Right lobe of liver (tissue), 6 donors: ENCODE measurements at regions not wholly inside any gene's neighbourhood (a gene's known extent, or its start where the extent isn't known, plus 50 kb on each side); places are given as distances from the start of the nearest gene placed in this dataset.

Experiments
- ATAC-seq, 4 donors: fragments of 200-7000 bp; cut with Tn5 transposase; one replicate each; pipeline ENCODE4 v1.9.1; 2020; ENCODE audit warnings: mild to moderate bottlenecking in 4 of 4, moderate library complexity in 4 of 4
- DNase-seq, 3 donors: peaks; one replicate each; pipeline ENCODE4 v3.0.0-alpha.2; 2020
- H3K27ac ChIP-seq, 3 donors: fragments of 200-600 bp; one replicate each; pipeline ENCODE4 v1.8.0; 2022
- H3K27me3 ChIP-seq, 2 donors: fragments of 200-600 bp; one replicate each; pipeline ENCODE4 v1.8.0; 2022
- H3K36me3 ChIP-seq, 4 donors: fragments of 200-600 bp; sonication (generic) in 1 of 4; one replicate each; pipeline versions ENCODE4 v1.5.1 to v1.8.0; 2017 to 2022; ENCODE audit warnings: control low read depth in 1 of 4
- H3K4me1 ChIP-seq, 4 donors: fragments of 200-600 bp; sonication (generic) in 1 of 4; one replicate each; pipeline versions ENCODE4 v1.5.1 to v1.8.0; 2017 to 2022; ENCODE audit warnings: control low read depth in 1 of 4
- H3K4me3 ChIP-seq, 3 donors: fragments of 200-600 bp; one replicate each; pipeline ENCODE4 v1.8.0; 2022
- H3K9me3 ChIP-seq, 4 donors: fragments of 200-600 bp; sonication (generic) in 1 of 4; one replicate each; pipeline versions ENCODE4 v1.5.1 to v1.8.0; 2017 to 2022; ENCODE audit warnings: control low read depth in 1 of 4
- POLR2A ChIP-seq: fragments of 450-650 bp; IDR thresholded peaks from one replicate; pipeline ENCODE4 v1.6.1; 2017; ENCODE audit warnings: antibody characterized with exemption, mild to moderate bottlenecking
- WGBS: methylation state at CpG from one replicate; pipeline ENCODE4 v1.1.6; 2018; ENCODE audit warnings: low coverage, low lambda C conversion rate; ENCODE audit not compliant: insufficient coverage; ENCODE audit errors: missing lambda C conversion rate; 5-methylcytosine and 5-hydroxymethylcytosine counted together
- intact Hi-C, 2 donors: fragments of 100-400 bp; cut with DNase I; formaldehyde crosslinking; loops; one replicate each; pipeline versions ENCODE4 v1.11.2 to v1.14.1; 2022
- TF ChIP-seq, protein P1 (sequence below), 4 donors: fragments of 200-600 bp in 3 of 4; fragments of 450-650 bp in 1 of 4; IDR thresholded peaks; one replicate each; pipeline versions ENCODE4 v1.5.1 to v1.8.0; 2016 to 2022; ENCODE audit warnings: antibody characterized with exemption in 4 of 4, mild to moderate bottlenecking in 2 of 4
- donor health status: DM: no; HTN: yes; CAD: no.
- donor health status: DM: no; HTN: no; CAD: no.
- donor health status: DM: no; HTN: no; CAD: no.
- donor health status: DM: no; HTN: yes; CAD: no.
- donor health status: DM: no; HTN: yes; CAD: no.

DNA sequence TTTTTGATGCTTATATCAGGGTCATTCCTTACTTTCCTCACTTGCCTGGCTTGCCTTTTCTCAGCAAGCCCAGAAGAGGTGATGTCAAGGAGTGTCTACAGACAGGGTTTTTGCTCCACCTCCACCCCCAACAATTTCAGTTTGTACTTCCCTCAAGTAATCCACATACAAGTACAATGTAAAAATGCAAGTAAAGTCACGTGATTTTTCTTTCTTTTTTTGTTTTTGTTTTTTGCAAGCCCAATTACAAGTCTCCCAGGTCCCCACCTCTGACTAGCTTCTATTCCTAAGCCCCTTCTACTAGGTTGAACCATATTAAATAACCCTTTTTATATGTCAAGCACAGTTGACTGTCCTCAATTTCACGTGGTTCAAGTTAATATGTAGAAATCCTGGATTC lies 579.6 kb downstream of the DIAPH3 start:
- Histone ChIP-seq H3K4me3 (no peak overlapping the region), H3K27me3 (no peaks in the 10 kb centered on the region), H3K4me1 (no peaks in the 10 kb centered on the region), H3K36me3 (no peaks in the 10 kb centered on the region), H3K9me3 (no peaks in the 10 kb centered on the region), H3K27ac (no peak overlapping the region)
- WGBS, result 56% methylated on average over 2 of the region's 2 CpGs
- DNase-seq (no peak), ATAC-seq (no peak)
- intact Hi-C loops, result no loop called here
- TF ChIP-seq, protein P1, sequence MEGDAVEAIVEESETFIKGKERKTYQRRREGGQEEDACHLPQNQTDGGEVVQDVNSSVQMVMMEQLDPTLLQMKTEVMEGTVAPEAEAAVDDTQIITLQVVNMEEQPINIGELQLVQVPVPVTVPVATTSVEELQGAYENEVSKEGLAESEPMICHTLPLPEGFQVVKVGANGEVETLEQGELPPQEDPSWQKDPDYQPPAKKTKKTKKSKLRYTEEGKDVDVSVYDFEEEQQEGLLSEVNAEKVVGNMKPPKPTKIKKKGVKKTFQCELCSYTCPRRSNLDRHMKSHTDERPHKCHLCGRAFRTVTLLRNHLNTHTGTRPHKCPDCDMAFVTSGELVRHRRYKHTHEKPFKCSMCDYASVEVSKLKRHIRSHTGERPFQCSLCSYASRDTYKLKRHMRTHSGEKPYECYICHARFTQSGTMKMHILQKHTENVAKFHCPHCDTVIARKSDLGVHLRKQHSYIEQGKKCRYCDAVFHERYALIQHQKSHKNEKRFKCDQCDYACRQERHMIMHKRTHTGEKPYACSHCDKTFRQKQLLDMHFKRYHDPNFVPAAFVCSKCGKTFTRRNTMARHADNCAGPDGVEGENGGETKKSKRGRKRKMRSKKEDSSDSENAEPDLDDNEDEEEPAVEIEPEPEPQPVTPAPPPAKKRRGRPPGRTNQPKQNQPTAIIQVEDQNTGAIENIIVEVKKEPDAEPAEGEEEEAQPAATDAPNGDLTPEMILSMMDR (IDR thresholded peaks at IDR 0.05), result no peak
- no peak for TF ChIP-seq POLR2A

DNA sequence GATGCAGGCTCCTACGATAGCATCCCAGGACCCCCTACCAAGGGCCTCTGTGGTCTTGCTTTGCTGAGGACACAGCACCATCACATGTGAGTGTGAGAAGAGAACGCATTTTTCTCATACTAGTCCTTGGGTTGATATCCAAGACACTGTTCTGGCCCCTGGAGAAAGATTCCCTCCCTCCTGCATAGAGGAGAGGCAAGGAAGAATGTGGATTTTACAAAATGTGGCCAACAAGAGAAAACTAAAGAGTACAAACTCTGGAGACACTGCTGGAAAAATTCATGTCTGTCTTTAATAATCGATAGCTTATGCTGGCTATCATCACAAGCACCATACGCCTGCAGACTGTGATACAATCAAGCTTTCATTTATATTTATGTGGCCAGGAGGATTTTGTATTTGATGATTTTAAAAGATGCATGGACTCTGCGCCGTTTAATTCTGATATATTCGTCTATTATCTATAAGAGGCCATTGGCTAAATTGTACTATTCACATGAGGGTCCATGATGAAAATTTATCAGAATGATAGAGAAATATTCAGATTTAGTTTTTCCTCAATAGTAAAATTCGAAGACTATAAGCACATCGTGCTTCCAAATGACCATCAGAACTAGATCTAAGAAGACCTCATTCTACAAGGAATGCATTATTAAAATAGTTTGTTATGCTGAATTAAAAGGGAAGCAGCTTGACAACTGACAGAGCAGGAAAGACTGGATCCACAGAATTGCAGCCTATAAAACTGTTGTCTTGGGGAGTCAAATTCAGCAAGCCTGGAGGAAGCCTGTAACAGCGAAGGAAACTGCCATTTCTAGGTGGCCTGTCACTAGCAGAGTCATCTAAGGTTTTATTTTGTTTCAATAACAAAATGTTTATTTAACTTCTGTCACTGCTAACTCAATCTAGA lies 578.7 kb downstream of the DIAPH3 start:
- Histone ChIP-seq H3K27ac (no peak overlapping the region), H3K4me3 (no peak overlapping the region), H3K9me3 (no peaks in the 10 kb centered on the region), H3K27me3 (no peaks in the 10 kb centered on the region), H3K36me3 (no peaks in the 10 kb centered on the region), H3K4me1 (no peaks in the 10 kb centered on the region)
- WGBS, result 52% methylated on average over 10 of the region's 10 CpGs
- no peak for DNase-seq
- TF ChIP-seq POLR2A, result no peak
- TF ChIP-seq, protein P1 (IDR thresholded peaks at IDR 0.05), result no peak
- intact Hi-C loops, result no loop called here
- no peak for ATAC-seq

DNA sequence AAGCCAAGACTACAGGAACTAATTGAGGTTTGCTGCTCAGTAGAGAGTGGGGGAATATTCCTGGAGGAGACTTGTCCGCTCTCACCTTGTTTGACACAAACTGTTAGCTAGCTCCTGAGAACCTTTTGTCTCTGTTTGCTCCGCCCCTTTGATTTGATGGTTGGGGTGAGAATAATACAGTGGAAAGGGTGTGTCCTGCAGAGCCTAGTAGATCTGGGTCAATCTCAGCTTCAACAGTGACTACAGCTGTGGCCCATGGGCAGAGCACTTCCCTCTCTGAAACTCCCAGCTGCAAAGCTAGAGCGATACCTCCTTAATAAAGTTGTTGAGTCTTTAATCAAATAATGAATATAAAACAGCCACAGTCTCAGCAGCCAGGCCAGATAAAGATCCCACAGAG lies 576.7 kb downstream of the DIAPH3 start:
- Histone ChIP-seq H3K27me3 (no peaks in the 10 kb centered on the region), H3K36me3 (no peaks in the 10 kb centered on the region), H3K4me1 (no peaks in the 10 kb centered on the region), H3K4me3 (no peak overlapping the region), H3K27ac (no peak overlapping the region), H3K9me3 (no peaks in the 10 kb centered on the region)
- no peak for ATAC-seq
- no peak for TF ChIP-seq POLR2A
- TF ChIP-seq, protein P1 (IDR thresholded peaks at IDR 0.05), result no peak
- DNase-seq, result no peak
- 40% methylated on average over 2 of the region's 3 CpGs for WGBS
- intact Hi-C loops, result no loop called here

DNA sequence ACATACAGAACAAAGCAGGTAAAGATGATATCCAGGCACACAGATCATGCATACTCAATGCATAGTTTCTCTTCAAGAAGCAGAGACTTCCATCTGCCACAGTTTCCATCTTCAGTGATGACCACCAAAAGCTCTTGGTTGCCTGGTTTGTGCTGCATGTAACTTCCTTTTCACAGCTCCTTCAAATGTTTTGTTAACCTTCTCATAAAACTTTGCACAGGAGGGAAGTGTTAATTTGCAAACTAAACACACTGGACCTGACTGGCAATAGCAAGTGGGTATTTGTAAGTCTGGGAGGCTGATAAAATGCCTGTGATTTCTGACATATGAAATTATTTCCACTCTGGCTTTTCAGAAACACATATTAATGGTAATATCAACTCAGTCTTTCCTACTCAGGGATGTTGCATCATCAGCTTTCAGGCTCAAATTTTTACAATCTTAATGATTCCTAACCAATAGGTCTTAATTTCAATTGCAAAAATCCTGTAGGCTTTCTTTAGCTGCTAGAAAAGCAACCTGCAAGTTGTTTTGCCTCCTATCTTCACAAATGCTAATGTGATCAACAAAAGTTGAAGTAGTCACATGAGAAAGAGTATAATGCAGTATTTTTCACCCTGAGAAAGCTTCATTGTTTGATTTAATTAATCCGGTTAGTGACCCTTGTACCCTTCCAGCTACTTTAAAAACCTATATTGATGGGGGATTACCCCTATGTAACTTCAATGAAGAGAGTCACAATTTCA lies 575.6 kb downstream of the DIAPH3 start:
- Histone ChIP-seq H3K9me3 (no peaks in the 10 kb centered on the region), H3K4me3 (no peak overlapping the region), H3K36me3 (no peaks in the 10 kb centered on the region), H3K4me1 (no peaks in the 10 kb centered on the region), H3K27ac (no peak overlapping the region), H3K27me3 (no peaks in the 10 kb centered on the region)
- ATAC-seq (no peak), DNase-seq (no peak)
- intact Hi-C loops, result no loop called here
- WGBS, result 43% methylated on average over 1 of the region's 1 CpG
- TF ChIP-seq, protein P1 (IDR thresholded peaks at IDR 0.05), result no peak
- no peak for TF ChIP-seq POLR2A
